ENCODE measurements at regions not wholly inside any gene's neighbourhood (a gene's known extent, or its start where the extent isn't known, plus 50 kb on each side); places are given as distances from the start of the nearest gene placed in this dataset.

- TF ChIP-seq POLR2A (IDR thresholded peaks at IDR 0.05; ENCODE audit: control extremely low read depth in 1 of 2, low read depth in 2 of 2, low read length in 2 of 2): no peak
- TF ChIP-seq KDM5A (IDR thresholded peaks at IDR 0.05; ENCODE audit: low read length): no peak
- TF ChIP-seq CTCF (IDR thresholded peaks at IDR 0.05; ENCODE audit: control extremely low read depth in 1 of 3, insufficient read depth in 1 of 3, low read depth in 1 of 3, low read length in 3 of 3): no peak
- no peak for TF ChIP-seq GTF2F1 (IDR thresholded peaks at IDR 0.05; ENCODE audit: borderline replicate concordance, low read depth, low read length)
- TF ChIP-seq SIN3A (conservative IDR thresholded peaks at IDR 0.05 in 1 of 2, IDR thresholded peaks at IDR 0.05 in 1 of 2; ENCODE audit: low read depth in 1 of 2, low read length in 2 of 2): no peak
- no peak for TF ChIP-seq CBX8 (IDR thresholded peaks at IDR 0.05; ENCODE audit: borderline replicate concordance, low read depth, low read length)
- no peak for TF ChIP-seq SRF (IDR thresholded peaks at IDR 0.05; ENCODE audit: low read depth, low read length)
- TF ChIP-seq MAFK (IDR thresholded peaks at IDR 0.05; ENCODE audit: low read depth, low read length): no peak
- no peak for TF ChIP-seq JUND (IDR thresholded peaks at IDR 0.05; ENCODE audit: low read length)
- TF ChIP-seq EZH2 (IDR thresholded peaks at IDR 0.05; ENCODE audit: low read depth, low read length, severe bottlenecking): no peak
- TF ChIP-seq CREB1 (IDR thresholded peaks at IDR 0.05): no peak
- TF ChIP-seq SIRT6 (IDR thresholded peaks at IDR 0.05; ENCODE audit: low read length): no peak
- no peak for TF ChIP-seq ASH2L (IDR thresholded peaks at IDR 0.05; ENCODE audit: low read length)
- no peak for TF ChIP-seq SUZ12 (IDR thresholded peaks at IDR 0.05; ENCODE audit: low read length)
Observed at GRCh38 chr20:40438161-40438830, 250.7 kb downstream of the MAFB start.
